ENCODE measurements at regions not wholly inside any gene's neighbourhood (a gene's known extent, or its start where the extent isn't known, plus 50 kb on each side); places are given as distances from the start of the nearest gene placed in this dataset.

- H3K36me3 ChIP-seq (ENCODE audit: control insufficient read depth, insufficient read depth, low read length) = no peaks in the 10 kb centered on the region
- POLR2A ChIA-PET = no interaction called here
- H3K4me3 ChIP-seq (ENCODE audit: low read depth, low read length) = no peak overlapping the region
- TF ChIP-seq CTCF (IDR thresholded peaks at IDR 0.05; ENCODE audit: insufficient read depth, low read depth, low read length) = no peak
- H3K27me3 ChIP-seq (ENCODE audit: control insufficient read depth, insufficient read depth, low read length) = no peaks in the 10 kb centered on the region
- no peak for DNase-seq (ENCODE audit: low read depth)
- CTCF ChIA-PET = no interaction called here
Observed at GRCh38 chr5:121624035-121624434, 227.6 kb upstream of the FTMT start.

- H3K27me3 ChIP-seq (ENCODE audit: control insufficient read depth, insufficient read depth, low read length) = no peaks in the 10 kb centered on the region
- H3K36me3 ChIP-seq (ENCODE audit: control insufficient read depth, insufficient read depth, low read length) = no peaks in the 10 kb centered on the region
- no peak for TF ChIP-seq CTCF (IDR thresholded peaks at IDR 0.05; ENCODE audit: insufficient read depth, low read depth, low read length)
- CTCF ChIA-PET = no interaction called here
- POLR2A ChIA-PET = no interaction called here
- DNase-seq (ENCODE audit: low read depth) = no peak
- H3K4me3 ChIP-seq (ENCODE audit: low read depth, low read length) = no peak overlapping the region
Observed at GRCh38 chr5:121628783-121629182, 222.9 kb upstream of the FTMT start.

GRCh38 chr5:121630402-121630801 lies 221.3 kb upstream of the FTMT start:
- peak; percentile 31; the same call in 1 of the 2 replicates for TF ChIP-seq CTCF (IDR thresholded peaks at IDR 0.05; ENCODE audit: insufficient read depth, low read depth, low read length)
- Histone ChIP-seq H3K4me3 (ENCODE audit: low read depth, low read length) (no peak overlapping the region), H3K36me3 (ENCODE audit: control insufficient read depth, insufficient read depth, low read length) (no peaks in the 10 kb centered on the region), H3K27me3 (ENCODE audit: control insufficient read depth, insufficient read depth, low read length) (no peaks in the 10 kb centered on the region)
- ChIA-PET POLR2A (no interaction called here), CTCF (interaction anchor here (0.6 to 1.6 kb wide), 3 partner anchors 14 to 319 kb away, joined by 3 to 8 read pairs (median 4); no protein-coding TSS in a partner anchor)
- DNase-seq (ENCODE audit: low read depth) = no peak

GRCh38 chr5:121634946-121635345 lies 216.7 kb upstream of the FTMT start:
- DNase-seq (ENCODE audit: low read depth) = no peak
- CTCF ChIA-PET = no interaction called here

GRCh38 chr5:121638126-121638525 lies 213.6 kb upstream of the FTMT start:
- no peak for TF ChIP-seq CTCF (IDR thresholded peaks at IDR 0.05; ENCODE audit: insufficient read depth, low read depth, low read length)
- ChIA-PET CTCF (no interaction called here), POLR2A (no interaction called here)
- DNase-seq (ENCODE audit: low read depth) = no peak
- no peaks in the 10 kb centered on the region for H3K27me3 ChIP-seq (ENCODE audit: control insufficient read depth, insufficient read depth, low read length)
- no peak overlapping the region for H3K4me3 ChIP-seq (ENCODE audit: low read depth, low read length)
- H3K36me3 ChIP-seq (ENCODE audit: control insufficient read depth, insufficient read depth, low read length) = no peaks in the 10 kb centered on the region

More at GRCh38 chr5:121634946-121635345, 216.7 kb upstream of the FTMT start:
- Histone ChIP-seq H3K27me3 (ENCODE audit: control insufficient read depth, insufficient read depth, low read length) (no peaks in the 10 kb centered on the region), H3K4me3 (ENCODE audit: low read depth, low read length) (no peak overlapping the region), H3K36me3 (ENCODE audit: control insufficient read depth, insufficient read depth, low read length) (no peaks in the 10 kb centered on the region)
- POLR2A ChIA-PET = no interaction called here
- TF ChIP-seq CTCF (IDR thresholded peaks at IDR 0.05; ENCODE audit: insufficient read depth, low read depth, low read length) = no peak
